Adrenal gland (tissue), 5 donors: ENCODE measurements at regions not wholly inside any gene's neighbourhood (a gene's known extent, or its start where the extent isn't known, plus 50 kb on each side); places are given as distances from the start of the nearest gene placed in this dataset.

Experiments used
- CTCF ChIP-seq, 6 experiments: fragments of 450-650 bp in 4 of 6; fragments of 200-600 bp in 2 of 6; sonication (generic) in 1 of 6; IDR thresholded peaks; 1 replicate in 5 of 6; 2 replicates in 1 of 6; pipeline versions ENCODE4 v1.5.1 to v1.8.0; 2016 to 2021; ENCODE audit warnings: antibody characterized with exemption in 6 of 6, mild to moderate bottlenecking in 2 of 6, moderate library complexity in 1 of 6
- POLR2A ChIP-seq, 2 donors: fragments of 450-650 bp; IDR thresholded peaks; one replicate each; pipeline ENCODE4 v1.6.1; 2017; ENCODE audit warnings: antibody characterized with exemption in 2 of 2, mild to moderate bottlenecking in 2 of 2, moderate library complexity in 1 of 2
- donor health status: DM: no; HTN: no; CAD: no.

GRCh38 chrX:39475372-39475771, 622.4 kb downstream of the BCOR start:
- TF ChIP-seq CTCF (IDR thresholded peaks at IDR 0.05) (no peak), POLR2A (IDR thresholded peaks at IDR 0.05) (no peak)
